ENCODE measurements at regions not wholly inside any gene's neighbourhood (a gene's known extent, or its start where the extent isn't known, plus 50 kb on each side); places are given as distances from the start of the nearest gene placed in this dataset.

DNA sequence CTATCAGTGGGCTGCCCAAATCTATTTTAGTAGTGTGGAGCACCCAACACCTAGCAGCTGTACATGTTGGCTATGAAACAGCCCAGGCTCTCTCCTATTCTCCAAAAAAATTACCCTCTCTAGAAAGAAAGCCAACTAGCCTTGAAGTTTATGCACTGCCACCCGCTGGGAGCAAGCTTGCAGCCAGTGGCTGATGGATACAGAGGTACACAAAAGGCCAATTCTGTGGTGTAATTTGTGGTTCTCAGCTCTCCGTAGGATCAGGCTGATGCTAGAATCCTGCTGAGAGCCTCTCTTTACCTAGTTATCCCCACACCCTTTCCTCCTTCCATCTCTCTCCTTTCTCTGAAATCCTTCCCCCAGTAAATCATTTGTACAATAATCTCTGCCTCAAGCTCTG, 1120.7 kb downstream of the DIAPH3 start:
- TF ChIP-seq, protein P1, sequence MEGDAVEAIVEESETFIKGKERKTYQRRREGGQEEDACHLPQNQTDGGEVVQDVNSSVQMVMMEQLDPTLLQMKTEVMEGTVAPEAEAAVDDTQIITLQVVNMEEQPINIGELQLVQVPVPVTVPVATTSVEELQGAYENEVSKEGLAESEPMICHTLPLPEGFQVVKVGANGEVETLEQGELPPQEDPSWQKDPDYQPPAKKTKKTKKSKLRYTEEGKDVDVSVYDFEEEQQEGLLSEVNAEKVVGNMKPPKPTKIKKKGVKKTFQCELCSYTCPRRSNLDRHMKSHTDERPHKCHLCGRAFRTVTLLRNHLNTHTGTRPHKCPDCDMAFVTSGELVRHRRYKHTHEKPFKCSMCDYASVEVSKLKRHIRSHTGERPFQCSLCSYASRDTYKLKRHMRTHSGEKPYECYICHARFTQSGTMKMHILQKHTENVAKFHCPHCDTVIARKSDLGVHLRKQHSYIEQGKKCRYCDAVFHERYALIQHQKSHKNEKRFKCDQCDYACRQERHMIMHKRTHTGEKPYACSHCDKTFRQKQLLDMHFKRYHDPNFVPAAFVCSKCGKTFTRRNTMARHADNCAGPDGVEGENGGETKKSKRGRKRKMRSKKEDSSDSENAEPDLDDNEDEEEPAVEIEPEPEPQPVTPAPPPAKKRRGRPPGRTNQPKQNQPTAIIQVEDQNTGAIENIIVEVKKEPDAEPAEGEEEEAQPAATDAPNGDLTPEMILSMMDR (IDR thresholded peaks at IDR 0.05; ENCODE audit: low read depth, low read length, poor library complexity, severe bottlenecking): no peak
- TF ChIP-seq EZH2phosphoT487 (IDR thresholded peaks at IDR 0.05; ENCODE audit: borderline replicate concordance, low read length): no peak

Measured in DOHH2 (cell line).